GM18867 (cell line): ENCODE measurements at regions not wholly inside any gene's neighbourhood (a gene's known extent, or its start where the extent isn't known, plus 50 kb on each side); places are given as distances from the start of the nearest gene placed in this dataset.

ENCODE experiments used
- ATAC-seq: cut with Tn5 transposase; IDR thresholded peaks from one replicate; pipeline ENCODE4 v1.9.1; 2021; ENCODE audit warnings: mild to moderate bottlenecking, moderate library complexity; ENCODE audit not compliant: unreplicated experiment

DNA sequence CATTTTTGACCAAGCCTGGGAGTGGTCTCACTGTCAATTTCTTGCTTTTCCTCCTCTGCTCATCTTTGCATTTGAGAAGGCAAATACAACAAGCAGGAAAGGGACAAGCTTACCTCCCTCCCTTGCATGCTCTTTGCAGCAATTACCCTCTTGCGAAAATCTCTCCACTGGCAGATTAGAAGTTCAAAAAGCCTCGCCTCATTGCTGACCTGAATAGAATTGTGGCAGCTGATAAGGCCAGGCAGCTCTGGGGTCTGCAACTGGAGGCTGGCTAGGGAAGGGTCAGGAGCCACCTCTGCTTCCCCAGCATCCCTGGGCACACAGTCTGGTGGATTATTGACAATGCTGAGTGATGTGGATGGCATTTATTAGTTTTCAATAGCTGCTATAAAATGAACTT lies 362.3 kb upstream of the KIF2A start:
- no peak for ATAC-seq

DNA sequence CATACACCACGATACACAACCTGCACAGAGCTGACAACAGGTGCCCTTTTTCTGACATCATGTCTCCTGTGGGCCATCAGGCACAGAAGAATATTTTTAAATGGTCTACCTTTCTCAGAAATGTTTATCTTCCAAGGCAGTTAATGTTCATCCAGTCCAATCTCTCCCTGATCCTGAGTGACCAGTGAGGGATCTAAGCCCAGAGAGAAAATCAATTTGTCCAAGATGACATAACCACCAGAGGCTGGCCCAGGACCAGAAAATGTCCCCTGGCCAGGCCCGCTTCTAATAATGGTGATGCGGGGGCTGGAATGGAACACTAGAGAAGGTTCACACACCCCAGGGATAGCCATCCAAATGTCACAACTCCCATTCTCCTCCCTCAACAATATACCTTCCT lies 357.9 kb upstream of the KIF2A start:
- ATAC-seq: no peak

DNA sequence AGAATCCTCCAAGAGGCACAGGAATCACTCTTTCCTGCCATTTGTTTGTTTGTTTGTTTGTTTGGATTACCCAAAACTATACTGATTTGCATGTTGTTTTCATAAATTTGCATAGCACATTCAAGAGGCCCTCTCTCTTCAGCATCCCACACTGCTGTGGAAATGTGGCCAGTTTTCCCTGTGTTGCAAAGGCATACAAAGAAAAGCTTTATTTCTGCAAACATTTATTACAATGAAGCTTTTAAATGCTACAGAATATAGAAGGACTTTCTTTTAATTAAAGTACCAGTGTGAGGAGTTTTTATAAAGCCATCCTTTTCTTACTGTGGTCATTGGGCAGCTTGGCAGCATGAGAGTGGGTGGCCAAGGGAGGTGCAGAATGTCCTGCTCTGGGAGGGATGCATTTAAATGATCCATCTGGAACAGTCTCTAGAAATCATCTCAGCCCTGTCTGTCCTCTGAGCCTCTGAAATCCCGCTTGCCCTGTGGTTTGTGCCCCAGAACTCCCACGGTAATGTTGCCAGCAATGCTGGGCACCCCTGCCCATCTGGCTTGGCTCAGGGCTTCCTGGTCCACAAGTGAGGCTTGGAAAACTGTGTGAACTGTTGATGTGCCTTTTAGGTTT lies 356.8 kb upstream of the KIF2A start:
- no peak for ATAC-seq

DNA sequence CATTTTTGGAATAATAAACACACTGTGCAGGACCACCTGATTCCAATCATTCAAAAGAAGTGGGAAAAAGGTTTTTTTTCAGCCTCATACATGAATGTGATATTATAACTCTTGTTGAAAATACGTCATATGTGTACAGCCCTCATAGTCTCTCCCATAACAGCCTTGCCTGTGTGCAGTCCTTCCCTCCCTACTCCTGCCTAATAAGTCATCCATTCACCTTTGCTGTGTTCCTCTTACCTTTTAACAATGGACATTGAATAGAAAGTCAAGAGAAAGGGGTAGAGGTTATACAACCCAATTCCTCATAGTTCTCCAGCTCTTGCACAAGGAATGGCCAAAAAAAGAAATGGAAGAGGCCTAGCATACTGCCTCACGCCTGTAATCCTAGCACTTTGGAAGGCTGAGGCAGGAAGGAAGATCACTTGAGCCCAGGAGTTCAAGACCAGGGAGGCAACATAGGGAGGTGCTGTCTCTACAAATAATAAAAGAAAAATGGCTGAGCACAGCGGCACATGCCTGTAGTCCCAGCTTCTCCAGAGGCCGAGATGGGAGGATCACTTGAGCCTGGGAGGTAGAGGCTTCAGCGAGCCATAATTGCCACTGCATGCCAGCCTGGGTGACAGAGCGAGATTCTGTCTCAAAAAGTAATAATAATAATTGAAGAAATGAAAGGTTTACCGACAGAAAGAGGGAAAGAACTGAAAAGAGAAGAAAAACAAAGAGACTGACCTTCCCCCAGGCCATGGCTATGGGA lies 356.1 kb upstream of the KIF2A start:
- no peak for ATAC-seq

DNA sequence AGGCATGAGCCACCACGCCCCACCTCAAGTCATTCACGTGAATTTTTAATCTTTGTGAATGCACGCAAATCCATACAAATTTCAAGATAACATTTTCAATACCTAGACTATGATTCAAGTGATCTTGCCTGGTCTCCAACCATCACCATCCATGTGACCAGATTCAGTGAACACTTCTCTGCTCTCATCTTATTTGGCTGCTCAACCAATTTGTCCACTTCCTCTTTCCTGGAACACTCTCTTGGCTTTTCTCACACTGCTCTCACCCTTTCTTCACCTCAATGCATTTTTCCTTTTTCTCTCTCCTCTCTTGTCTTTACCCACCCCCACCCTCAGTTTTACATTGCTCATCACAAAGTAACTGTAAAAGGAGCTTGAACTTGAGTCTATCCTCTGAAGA lies 354.7 kb upstream of the KIF2A start:
- ATAC-seq: no peak

DNA sequence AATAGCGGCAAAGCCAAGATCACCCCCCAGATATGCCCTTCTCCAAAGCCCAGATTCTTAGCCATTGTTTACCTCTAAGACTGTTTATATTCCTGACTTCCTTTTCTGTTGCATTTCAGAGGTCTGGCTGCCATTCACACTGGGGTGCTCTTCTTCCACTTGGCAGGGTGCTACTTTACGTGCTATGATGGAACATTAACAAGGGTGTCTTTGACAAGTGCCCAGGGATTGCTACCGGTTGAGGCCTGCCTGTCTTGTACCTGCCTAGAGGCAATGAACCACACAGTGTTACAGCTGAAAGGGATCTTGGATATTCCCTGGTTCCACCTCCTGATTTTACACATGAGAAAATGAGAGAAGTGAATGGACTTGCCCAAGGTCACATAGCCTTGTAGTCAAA lies 352.1 kb upstream of the KIF2A start:
- no peak for ATAC-seq

DNA sequence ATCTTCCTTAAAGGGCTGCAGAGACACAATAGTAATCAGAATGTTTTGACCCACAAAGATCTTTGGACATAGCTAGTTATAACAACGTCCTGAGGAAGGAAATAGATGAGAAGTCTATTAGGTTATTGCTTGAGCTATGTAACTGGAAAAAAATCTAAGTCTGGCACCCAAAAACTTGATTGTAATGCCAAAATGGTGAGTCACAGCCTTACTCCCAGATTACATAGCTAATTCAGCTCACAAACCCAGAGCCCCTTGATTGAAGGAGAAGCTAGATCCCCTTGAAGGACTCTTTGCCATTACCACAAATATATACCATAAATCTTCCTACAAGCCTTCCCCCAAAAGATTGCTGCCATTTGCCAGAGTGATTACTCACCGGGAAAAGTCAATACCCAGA lies 341.8 kb upstream of the KIF2A start:
- no peak for ATAC-seq

DNA sequence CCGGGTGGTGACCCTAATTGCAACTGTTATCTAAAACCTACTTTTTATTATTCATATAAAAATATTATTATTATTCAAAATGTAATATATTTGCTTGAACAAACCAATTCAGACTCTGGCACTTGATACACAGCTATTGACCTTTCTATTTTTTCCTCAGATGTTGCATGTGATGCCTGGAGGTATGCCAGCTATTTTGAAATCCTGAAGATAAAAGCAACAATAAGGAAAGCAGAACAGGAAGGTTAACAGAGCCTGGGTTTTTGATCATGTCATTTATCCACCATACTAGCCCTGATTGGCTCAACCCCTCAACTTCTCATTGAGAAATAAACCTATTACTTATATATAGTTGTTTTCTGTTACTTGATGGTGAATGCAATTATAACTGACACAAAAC lies 340.9 kb upstream of the KIF2A start:
- no peak for ATAC-seq

DNA sequence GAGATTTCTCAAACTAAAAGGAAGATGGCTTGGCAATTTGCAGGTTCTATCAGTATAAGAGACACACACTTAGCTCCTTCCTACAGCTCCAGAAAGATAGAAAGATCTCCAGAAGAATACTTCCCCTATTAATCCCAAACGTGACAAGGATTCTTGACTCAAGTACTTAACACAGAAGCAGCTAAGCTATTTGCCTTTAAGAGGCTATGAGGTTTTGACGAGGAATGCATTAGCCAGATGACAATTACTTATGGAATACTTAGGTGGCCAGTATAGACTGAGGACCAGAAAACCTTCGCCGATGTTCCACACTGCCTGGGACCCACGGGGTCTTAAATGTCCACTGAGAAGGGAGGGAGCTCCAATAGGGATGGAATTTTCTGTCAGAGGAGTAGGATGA lies 340.5 kb upstream of the KIF2A start:
- ATAC-seq: no peak

DNA sequence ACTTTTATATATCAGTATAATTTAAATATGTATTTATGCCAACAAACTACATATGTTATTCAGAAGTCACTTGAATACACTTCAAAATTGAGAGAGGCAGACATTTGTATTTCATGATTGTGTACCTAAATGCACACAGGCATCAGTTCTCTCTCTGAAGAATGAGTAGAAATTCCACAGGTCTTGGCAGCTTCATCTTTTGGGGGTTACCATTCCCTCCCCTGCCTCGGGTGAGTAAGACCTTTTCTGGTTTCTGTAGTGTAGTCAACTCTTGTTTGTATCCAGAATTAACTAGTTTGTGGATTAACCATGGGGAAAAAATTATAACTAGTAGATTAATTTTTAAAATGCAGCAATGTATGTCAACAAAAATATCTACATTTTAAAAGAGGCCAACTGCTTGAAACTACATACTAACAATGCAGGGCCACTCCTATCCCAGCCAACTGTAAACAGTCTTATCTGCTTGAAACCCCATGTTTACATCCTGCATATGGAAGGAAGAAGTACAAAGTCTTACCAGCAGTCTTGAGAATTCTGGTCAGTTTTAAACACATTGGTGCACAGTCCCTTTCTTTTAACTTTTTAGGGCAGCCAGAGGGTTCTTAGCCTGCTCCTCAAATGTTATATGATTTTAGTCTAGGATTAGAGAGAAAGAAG lies 339.6 kb upstream of the KIF2A start:
- ATAC-seq: no peak

DNA sequence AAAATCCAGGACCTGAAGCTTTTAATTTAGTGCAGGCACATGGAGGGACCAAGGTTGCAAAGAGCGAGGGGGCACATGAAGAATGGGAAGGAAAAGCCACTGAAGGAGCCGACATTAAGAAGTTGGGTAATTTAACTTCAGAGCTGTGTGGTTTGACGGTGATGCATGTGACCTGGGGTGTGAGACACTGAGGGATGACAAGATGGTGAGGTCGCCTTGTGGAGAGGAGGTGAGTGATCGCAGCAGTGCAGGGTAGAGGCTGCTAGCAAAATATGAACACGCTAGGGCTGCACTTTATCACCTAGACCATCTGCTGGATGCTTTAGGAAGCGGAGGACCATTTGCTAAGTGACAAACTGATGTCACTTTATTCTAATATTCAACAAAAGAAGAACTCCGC lies 339.0 kb upstream of the KIF2A start:
- ATAC-seq: no peak

DNA sequence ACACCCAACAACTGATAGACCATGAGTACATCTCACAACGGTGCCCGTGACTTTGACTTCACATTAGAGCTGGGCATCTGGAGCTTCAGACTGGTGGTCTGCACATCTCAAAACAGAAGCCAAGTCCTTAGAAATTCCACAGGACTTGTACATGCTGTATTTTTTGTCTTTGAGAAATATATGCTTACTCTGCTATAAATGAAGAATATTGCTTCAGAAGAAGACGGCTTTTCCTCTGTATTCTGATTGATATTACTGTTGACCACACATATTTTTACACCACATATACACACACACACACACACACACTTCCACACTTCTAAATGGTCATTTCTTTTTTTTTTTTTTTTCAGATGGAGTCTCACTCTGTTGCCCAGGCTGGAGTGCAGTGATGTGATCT lies 338.3 kb upstream of the KIF2A start:
- no peak for ATAC-seq

DNA sequence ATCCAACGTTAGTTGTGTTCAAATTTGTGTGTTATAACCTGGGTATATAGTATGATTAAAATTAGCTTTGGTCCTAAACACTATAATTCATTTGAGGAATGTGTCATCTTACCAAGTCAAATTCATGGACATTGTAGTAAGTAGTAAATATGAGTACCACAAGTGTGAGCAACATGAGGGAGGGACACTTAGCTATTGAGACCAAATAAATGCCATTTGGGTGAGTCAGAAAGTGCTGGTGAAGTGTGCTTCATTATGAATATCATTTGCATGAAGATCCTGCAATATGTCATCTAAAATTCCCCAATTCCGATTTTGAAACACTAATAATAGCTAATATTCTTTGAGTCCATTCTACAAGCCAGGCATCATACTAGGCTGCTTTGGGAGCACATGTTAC lies 336.7 kb upstream of the KIF2A start:
- ATAC-seq: no peak

DNA sequence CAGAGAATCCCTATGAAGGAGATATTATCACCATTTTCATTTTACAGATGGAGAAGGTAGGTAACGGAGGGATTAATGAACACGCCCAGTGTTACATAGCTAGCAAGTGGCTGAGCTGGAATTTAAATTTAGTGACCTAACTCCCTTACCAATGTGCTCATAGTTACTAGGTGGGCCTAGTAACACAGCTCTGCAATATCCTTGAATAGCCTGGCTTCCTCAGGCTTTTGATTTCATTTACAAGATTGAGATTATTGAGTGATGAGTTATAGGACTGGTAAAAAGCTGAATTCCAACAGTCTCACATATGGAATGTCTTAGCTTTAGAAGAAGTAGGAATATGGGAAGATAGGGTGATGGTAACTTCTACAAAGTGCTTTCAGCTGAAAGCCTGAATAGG lies 336.3 kb upstream of the KIF2A start:
- no peak for ATAC-seq

DNA sequence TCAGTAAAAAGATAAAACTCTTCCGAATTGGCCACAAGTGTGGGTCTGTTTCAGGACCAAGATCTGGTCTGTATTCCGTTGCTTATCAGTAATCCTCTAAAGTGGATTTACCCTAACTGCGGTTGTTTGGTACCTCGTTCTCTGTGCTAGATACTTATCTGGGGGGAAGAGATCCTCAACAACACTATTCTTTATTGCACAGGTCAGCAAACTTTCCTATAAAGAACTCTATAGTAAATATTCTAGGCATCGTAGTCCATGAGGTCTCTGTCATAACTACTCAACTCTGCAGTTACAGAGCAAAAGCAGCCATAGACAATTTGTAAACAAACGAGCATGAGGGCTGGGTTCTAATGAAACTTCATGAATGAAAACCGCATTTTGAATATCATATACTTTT lies 335.8 kb upstream of the KIF2A start:
- no peak for ATAC-seq

DNA sequence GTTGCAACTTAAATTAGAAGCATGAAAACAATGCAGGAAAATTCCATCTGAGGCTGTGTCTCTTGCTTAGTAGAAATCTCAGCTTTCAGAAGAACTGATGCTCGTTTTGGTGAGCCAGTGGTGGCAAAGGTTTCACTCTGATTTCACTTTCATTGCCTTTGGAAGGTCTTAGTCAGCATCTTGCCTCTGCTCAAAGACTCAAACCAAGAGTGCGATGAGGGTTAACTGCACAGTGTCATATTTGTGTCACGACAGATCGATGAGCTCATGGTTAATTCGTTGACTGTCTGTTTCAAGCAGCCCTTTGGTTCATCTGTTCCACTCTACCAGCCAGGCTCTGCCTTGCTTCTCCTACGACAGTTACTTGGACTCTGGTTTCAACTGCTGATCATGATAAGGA lies 331.3 kb upstream of the KIF2A start:
- ATAC-seq: peak; percentile 94

DNA sequence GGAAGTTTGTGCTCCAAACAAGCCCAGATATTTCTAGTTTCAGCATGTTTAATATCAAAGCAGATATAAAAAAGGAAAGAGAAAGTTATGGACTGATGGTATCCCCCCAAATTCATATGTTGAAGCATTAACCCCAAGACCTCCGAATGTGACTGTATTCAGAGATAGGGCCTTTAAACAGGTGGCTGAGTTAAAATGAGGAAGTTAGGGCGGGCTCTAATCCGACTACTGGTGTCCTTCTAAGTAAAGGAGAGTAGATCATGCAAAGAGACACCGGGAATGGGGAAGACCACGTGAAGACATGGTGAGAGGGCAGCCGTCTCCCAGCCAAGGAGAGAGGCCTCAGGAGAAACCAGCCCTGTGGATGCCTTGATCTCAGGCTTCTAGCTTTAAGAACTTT lies 324.1 kb upstream of the KIF2A start:
- no peak for ATAC-seq

DNA sequence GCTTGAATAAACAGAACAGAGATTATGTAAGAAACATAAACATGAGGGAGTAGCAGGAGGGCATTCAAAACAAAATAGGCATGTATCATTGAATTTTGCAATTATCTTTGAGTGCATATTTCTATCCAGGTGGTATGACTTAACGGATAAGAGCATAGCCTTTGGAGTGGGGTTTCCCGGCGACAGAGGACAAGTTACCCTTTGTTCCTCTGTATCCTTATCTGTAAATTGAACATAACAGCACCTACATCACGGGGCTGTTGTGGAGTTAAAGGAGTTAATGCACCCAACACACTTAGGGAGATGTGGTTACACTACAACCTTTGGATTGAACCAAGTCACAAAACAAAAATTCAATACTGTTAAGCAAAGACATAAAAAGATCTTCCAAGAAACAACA lies 314.6 kb upstream of the KIF2A start:
- no peak for ATAC-seq

DNA sequence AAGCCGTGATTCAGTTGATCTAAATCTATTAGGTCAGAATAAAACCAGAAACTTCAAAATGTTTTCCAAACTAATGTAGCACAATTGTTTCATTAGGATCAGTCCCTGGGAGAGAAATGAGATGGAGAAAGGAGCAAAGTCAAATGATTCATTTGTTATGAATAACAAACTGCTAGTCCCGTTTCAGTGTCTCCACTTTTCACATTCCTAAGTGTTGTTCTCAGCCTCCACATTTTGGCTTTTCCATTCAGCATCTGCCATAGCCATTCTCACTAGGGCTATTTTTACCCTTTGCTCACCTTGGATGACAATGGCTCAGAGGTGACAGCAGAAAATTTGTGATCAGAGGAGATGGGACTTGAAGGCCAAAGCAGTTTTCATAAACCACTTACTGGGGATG lies 314.1 kb upstream of the KIF2A start:
- no peak for ATAC-seq

DNA sequence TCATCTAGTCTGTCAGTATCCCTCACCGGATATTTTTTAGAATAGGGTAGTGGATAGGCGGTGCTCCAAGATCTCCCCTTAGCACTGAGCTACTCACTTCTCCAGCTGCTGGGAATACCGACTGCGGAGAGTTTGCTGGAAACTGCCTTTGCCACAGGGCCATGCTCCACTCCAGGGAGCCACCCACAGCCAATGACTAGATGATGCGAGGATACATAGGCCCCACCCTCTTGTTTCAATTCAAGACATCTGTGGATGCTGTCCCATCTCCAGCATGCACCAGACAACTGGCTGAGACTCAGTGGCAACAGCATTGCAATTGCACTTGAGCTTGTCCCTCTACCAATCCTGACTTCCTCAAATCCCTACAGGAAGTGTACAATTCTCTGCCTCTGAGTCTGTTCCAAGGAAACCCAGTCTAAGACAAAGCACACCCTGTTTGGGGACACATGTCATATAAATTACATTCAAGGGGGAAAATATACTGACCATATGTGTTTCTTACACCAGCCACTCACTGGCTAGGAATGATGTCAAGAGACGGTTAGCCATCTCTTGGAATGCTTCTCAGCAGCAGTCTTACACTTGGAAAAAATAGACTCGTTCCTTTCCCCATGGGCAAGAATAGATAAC lies 312.6 kb upstream of the KIF2A start:
- no peak for ATAC-seq

DNA sequence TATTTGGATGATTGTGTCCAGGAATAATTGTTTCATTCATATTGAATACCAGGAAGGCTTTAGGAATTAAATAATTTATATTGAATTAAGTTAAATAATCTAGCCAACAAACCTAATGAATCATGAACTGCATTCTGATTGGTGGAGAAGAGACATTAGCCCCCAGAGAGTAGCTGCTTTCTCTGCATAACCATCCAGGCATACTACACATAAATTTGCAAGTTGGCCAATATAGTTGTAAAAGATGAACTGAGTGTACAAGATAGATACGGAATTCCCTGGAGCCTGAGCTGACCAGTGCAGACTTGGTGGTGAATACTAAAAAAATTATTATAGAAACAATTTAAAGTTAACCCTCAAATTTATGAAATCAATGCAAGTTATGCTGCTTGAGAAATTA lies 311.8 kb upstream of the KIF2A start:
- no peak for ATAC-seq

DNA sequence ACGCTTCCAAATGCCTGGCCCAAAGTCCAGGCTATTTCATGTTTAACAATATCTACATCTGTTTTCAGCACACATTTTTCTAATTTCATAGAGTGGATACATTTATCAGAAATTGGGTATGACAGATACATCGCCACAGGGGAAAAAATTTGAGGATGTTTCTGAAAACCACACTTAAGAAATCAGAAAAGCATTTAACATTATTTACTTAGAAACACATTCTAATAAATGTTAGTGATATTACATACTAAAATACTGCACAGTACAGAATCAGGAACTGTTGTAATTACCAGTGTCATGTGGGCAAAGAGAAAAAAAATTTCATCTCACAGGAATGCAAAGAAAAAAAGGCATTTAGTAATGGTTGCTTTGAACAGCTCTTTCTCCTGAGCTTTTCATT lies 310.5 kb upstream of the KIF2A start:
- no peak for ATAC-seq
